ENCODE measurements at regions not wholly inside any gene's neighbourhood (a gene's known extent, or its start where the extent isn't known, plus 50 kb on each side); places are given as distances from the start of the nearest gene placed in this dataset.

DNA sequence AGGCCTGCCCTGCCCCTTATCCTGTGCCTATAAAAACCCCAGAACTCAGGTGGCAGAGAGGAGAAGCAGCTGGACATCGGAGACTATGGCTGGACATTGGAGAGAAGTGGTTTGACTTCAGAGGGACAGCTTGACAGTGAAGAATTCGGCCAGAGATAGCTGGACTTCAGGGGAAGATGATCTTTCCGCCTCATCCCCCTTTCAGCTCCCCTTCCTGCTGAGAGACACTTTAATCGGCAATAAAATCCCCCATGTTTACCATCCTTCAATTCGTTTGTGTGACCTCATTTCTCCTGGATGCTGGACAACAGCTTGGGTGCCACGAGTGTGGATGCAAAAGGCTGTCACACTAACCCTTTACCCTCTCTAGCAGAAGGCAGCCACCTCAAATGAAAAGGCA is 134.1 kb upstream of the TUT7 start:
- TF ChIP-seq, protein P1, sequence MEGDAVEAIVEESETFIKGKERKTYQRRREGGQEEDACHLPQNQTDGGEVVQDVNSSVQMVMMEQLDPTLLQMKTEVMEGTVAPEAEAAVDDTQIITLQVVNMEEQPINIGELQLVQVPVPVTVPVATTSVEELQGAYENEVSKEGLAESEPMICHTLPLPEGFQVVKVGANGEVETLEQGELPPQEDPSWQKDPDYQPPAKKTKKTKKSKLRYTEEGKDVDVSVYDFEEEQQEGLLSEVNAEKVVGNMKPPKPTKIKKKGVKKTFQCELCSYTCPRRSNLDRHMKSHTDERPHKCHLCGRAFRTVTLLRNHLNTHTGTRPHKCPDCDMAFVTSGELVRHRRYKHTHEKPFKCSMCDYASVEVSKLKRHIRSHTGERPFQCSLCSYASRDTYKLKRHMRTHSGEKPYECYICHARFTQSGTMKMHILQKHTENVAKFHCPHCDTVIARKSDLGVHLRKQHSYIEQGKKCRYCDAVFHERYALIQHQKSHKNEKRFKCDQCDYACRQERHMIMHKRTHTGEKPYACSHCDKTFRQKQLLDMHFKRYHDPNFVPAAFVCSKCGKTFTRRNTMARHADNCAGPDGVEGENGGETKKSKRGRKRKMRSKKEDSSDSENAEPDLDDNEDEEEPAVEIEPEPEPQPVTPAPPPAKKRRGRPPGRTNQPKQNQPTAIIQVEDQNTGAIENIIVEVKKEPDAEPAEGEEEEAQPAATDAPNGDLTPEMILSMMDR (conservative IDR thresholded peaks at IDR 0.05; ENCODE audit: low read depth, low read length) = no peak
- TF ChIP-seq RAD21 (IDR thresholded peaks at IDR 0.05; ENCODE audit: low read length) (no peak), SMC3 (IDR thresholded peaks at IDR 0.05; ENCODE audit: low read depth, low read length) (no peak), CEBPB (IDR thresholded peaks at IDR 0.05; ENCODE audit: low read depth, low read length) (no peak), POLR2A (IDR thresholded peaks at IDR 0.05; ENCODE audit: low read depth, low read length) (no peak)
